HG03432 (cell line): ENCODE measurements at regions not wholly inside any gene's neighbourhood (a gene's known extent, or its start where the extent isn't known, plus 50 kb on each side); places are given as distances from the start of the nearest gene placed in this dataset.
"Not testable (repeated sequence)": the region's sequence is repeated elsewhere in the genome, so short reads cannot be mapped to it uniquely, and the experiment has no call there.

ENCODE experiments used
- ATAC-seq: cut with Tn5 transposase; IDR thresholded peaks from one replicate; pipeline ENCODE4 v1.9.1; 2021; ENCODE audit warnings: mild to moderate bottlenecking, moderate library complexity; ENCODE audit not compliant: unreplicated experiment

- no peak for ATAC-seq
Measured at GRCh38 chr14:37974421-37974820, 233.3 kb upstream of the SSTR1 start.

GRCh38 chr14:37977481-37977880, 230.2 kb upstream of the SSTR1 start:
- ATAC-seq: no peak

- ATAC-seq: peak; percentile 71
Measured at GRCh38 chr14:37985826-37986470, 221.8 kb upstream of the SSTR1 start.

- no peak for ATAC-seq
Measured at GRCh38 chr14:37988472-37988871, 219.2 kb upstream of the SSTR1 start.

GRCh38 chr14:37991027-37991426, 216.7 kb upstream of the SSTR1 start:
- no peak for ATAC-seq

- ATAC-seq: no peak
Measured at GRCh38 chr14:37992499-37992898, 215.2 kb upstream of the SSTR1 start.

GRCh38 chr14:37994846-37995372, 212.8 kb upstream of the SSTR1 start:
- no peak for ATAC-seq

GRCh38 chr14:37997017-37997416, 210.7 kb upstream of the SSTR1 start:
- ATAC-seq: no peak

GRCh38 chr14:38000340-38000739, 207.4 kb upstream of the SSTR1 start:
- no peak for ATAC-seq

GRCh38 chr14:38001501-38001900, 206.2 kb upstream of the SSTR1 start:
- no peak for ATAC-seq

GRCh38 chr14:38003746-38004609, 203.7 kb upstream of the SSTR1 start:
- no peak for ATAC-seq

GRCh38 chr14:38004610-38004879, 203.2 kb upstream of the SSTR1 start:
- ATAC-seq: no peak

GRCh38 chr14:38011156-38011555, 196.5 kb upstream of the SSTR1 start:
- ATAC-seq: not testable (repeated sequence)

- ATAC-seq: no peak
Measured at GRCh38 chr14:38012056-38012455, 195.6 kb upstream of the SSTR1 start.

GRCh38 chr14:38016497-38016896, 191.2 kb upstream of the SSTR1 start:
- no peak for ATAC-seq

GRCh38 chr14:38021861-38022260, 185.8 kb upstream of the SSTR1 start:
- ATAC-seq: no peak

- ATAC-seq: no peak
Measured at GRCh38 chr14:38022775-38023174, 184.9 kb upstream of the SSTR1 start.

GRCh38 chr14:38038171-38038570, 169.5 kb upstream of the SSTR1 start:
- ATAC-seq: no peak

- no peak for ATAC-seq
Measured at GRCh38 chr14:38038986-38039385, 168.7 kb upstream of the SSTR1 start.

GRCh38 chr14:38039496-38039895, 168.2 kb upstream of the SSTR1 start:
- ATAC-seq: no peak

GRCh38 chr14:38040411-38040810, 167.3 kb upstream of the SSTR1 start:
- no peak for ATAC-seq

- ATAC-seq: no peak
Measured at GRCh38 chr14:38042322-38042721, 165.4 kb upstream of the SSTR1 start.
